Activated B cell treated with CpG ODN at 0.5 μM for 24 hours (primary cell): ENCODE measurements at regions not wholly inside any gene's neighbourhood (a gene's known extent, or its start where the extent isn't known, plus 50 kb on each side); places are given as distances from the start of the nearest gene placed in this dataset.

Source experiments
- ATAC-seq: fragments of 200-7000 bp; cut with Tn5 transposase; one replicate; pipeline ENCODE4 v1.10.0; 2021; ENCODE audit warnings: low read depth, mild to moderate bottlenecking, moderate library complexity
- CTCF ChIA-PET: fragments of 350-600 bp; sonication (Branson Sonifier 250); formaldehyde crosslinking; loops from one replicate; lab custom pipeline; 2021; ENCODE audit warnings: antibody characterized with exemption; lab: Charles Lee
- POLR2A ChIA-PET: fragments of 350-600 bp; sonication (Branson Sonifier 250); formaldehyde crosslinking; loops from one replicate; lab custom pipeline; 2021; ENCODE audit warnings: antibody characterized with exemption; lab: Charles Lee
- DNase-seq: peaks from one replicate; pipeline ENCODE4 v3.0.0; 2022
- H3K27ac Mint-ChIP-seq: one replicate; pipeline ENCODE4 v1.8.0; 2020; ENCODE audit warnings: mixed read lengths
- H3K27me3 Mint-ChIP-seq: one replicate; pipeline ENCODE4 v1.8.0; 2021; ENCODE audit warnings: mixed read lengths
- H3K36me3 Mint-ChIP-seq: one replicate; pipeline ENCODE4 v1.8.0; 2021; ENCODE audit warnings: low read depth, mixed read lengths
- H3K4me1 Mint-ChIP-seq: one replicate; pipeline ENCODE4 v1.8.0; 2021; ENCODE audit warnings: mixed read lengths
- H3K4me3 Mint-ChIP-seq: one replicate; pipeline ENCODE4 v1.8.0; 2020; ENCODE audit warnings: mild to moderate bottlenecking, mixed read lengths
- H3K9me3 Mint-ChIP-seq: one replicate; pipeline ENCODE4 v1.8.0; 2020; ENCODE audit warnings: mixed read lengths
- CTCF ChIP-seq: fragments of 200-600 bp; IDR thresholded peaks from one replicate; pipeline ENCODE4 v1.8.0; 2022; ENCODE audit warnings: antibody characterized with exemption, mild to moderate bottlenecking
- intact Hi-C: fragments of 100-400 bp; cut with micrococcal nuclease; formaldehyde crosslinking; loops from one replicate; pipeline ENCODE4 v1.15.1; 2024

DNA sequence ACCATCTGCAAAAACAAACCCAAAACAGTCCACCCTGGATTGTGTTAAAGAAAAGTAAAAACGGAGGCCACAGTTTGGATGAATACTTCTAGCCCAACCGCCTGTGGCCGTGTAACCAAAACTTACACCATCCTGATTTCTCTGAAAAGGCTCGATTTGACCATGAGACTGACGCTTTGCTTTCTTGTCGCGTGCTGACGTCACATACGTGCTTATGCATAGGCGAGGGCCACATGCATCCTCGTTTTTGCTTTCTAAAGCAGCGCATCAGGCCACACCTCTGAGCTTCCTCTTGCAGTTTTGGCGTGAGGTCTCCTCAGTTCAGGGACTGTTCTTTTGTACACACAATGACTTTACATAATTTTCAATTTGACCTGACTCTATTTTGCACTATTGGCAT lies 526.6 kb downstream of the GLRX3 start:
- intact Hi-C loops: no loop called here
- H3K27ac Mint-ChIP-seq: no peak overlapping the region
- H3K4me3 Mint-ChIP-seq: no peak overlapping the region
- ATAC-seq (no peak), DNase-seq (no peak)
- H3K27me3 Mint-ChIP-seq: no peaks in the 10 kb centered on the region
- peaks cover 2% of the 10 kb centered on the region for H3K9me3 Mint-ChIP-seq
- POLR2A ChIA-PET: interaction anchor here (0.5 kb wide), 1 partner anchor 25 kb away, joined by 3 read pairs; no protein-coding TSS in a partner anchor
- CTCF ChIA-PET: no interaction called here
- no peaks in the 10 kb centered on the region for H3K4me1 Mint-ChIP-seq
- TF ChIP-seq CTCF: no peak
- H3K36me3 Mint-ChIP-seq: no peaks in the 10 kb centered on the region

- peaks cover 2% of the 10 kb centered on the region for H3K9me3 Mint-ChIP-seq
- CTCF ChIA-PET: no interaction called here
- H3K27me3 Mint-ChIP-seq: no peaks in the 10 kb centered on the region
- intact Hi-C loops: no loop called here
- H3K4me3 Mint-ChIP-seq: no peak overlapping the region
- ATAC-seq (no peak), DNase-seq (no peak)
- POLR2A ChIA-PET: no interaction called here
- H3K27ac Mint-ChIP-seq: no peak overlapping the region
- no peaks in the 10 kb centered on the region for H3K36me3 Mint-ChIP-seq
- no peak for TF ChIP-seq CTCF
- H3K4me1 Mint-ChIP-seq: no peaks in the 10 kb centered on the region
Observed at GRCh38 chr10:130664526-130664925, 528.3 kb downstream of the GLRX3 start.

DNA sequence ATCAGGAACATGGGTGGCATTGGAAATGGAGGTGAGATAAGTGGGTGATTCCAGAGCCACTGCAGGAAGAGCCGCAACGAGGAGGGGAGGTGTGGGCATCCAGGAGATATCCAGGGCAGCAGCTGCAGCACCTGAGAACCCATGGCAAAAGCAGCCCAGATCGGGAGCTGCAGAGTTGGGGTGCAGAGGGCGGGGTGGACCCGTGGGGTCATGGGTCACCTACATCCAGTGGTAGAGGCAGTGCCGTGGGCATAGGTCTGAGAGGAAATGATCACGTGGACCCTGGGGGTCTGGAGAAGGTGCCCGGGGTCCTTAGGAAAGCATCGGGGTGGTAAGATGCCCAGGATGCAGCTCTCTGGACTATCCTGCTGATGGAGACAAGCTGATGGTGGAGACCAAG lies 530.0 kb downstream of the GLRX3 start:
- ATAC-seq (no peak), DNase-seq (no peak)
- Mint-ChIP-seq H3K27ac (no peak overlapping the region), H3K27me3 (no peaks in the 10 kb centered on the region), H3K4me1 (no peaks in the 10 kb centered on the region), H3K36me3 (no peaks in the 10 kb centered on the region), H3K9me3 (peaks cover 4% of the 10 kb centered on the region), H3K4me3 (no peak overlapping the region)
- CTCF ChIA-PET: no interaction called here
- POLR2A ChIA-PET: no interaction called here
- intact Hi-C loops: no loop called here
- no peak for TF ChIP-seq CTCF

GRCh38 chr10:130686689-130687300 lies 550.6 kb downstream of the GLRX3 start:
- intact Hi-C loops: no loop called here

DNA sequence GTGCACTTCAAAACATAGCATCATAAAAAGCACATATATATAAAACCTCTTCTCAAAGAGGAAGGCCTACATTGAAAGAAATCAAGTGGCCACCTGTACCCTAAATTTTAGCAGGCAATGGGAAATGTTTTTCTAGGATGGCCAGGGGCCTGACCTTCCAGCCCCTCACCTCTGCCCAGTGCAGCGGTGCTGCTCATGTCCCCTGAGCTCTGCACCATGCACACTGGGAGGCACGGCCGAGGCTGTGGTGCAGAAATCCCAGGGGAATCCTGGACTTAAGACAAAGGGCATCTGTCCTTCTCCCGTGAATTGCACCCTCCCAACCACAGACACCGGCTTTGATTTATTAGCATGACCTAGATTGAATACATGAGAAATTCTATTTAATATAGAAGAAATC lies 551.4 kb downstream of the GLRX3 start:
- TF ChIP-seq CTCF: no peak
- intact Hi-C loops: no loop called here
- Mint-ChIP-seq H3K27me3 (no peaks in the 10 kb centered on the region), H3K4me1 (no peaks in the 10 kb centered on the region), H3K9me3 (peaks cover 6% of the 10 kb centered on the region), H3K27ac (no peak overlapping the region), H3K4me3 (no peak overlapping the region), H3K36me3 (no peaks in the 10 kb centered on the region)
- DNase-seq (no peak), ATAC-seq (no peak)
- CTCF ChIA-PET: no interaction called here
- POLR2A ChIA-PET: no interaction called here

More at GRCh38 chr10:130686689-130687300, 550.6 kb downstream of the GLRX3 start:
- H3K27ac Mint-ChIP-seq: no peak overlapping the region
- H3K4me3 Mint-ChIP-seq: no peak overlapping the region
- no peaks in the 10 kb centered on the region for H3K36me3 Mint-ChIP-seq
- DNase-seq: no peak
- POLR2A ChIA-PET: no interaction called here
- no peaks in the 10 kb centered on the region for H3K27me3 Mint-ChIP-seq
- H3K9me3 Mint-ChIP-seq: peaks cover 7% of the 10 kb centered on the region
- CTCF ChIA-PET: no interaction called here
- ATAC-seq: no peak
- no peak for TF ChIP-seq CTCF
- no peaks in the 10 kb centered on the region for H3K4me1 Mint-ChIP-seq
